Fibroblast of skin of abdomen (primary cell): ENCODE measurements at regions not wholly inside any gene's neighbourhood (a gene's known extent, or its start where the extent isn't known, plus 50 kb on each side); places are given as distances from the start of the nearest gene placed in this dataset.

Experiments used
- DNase-seq: peaks from one replicate; pipeline ENCODE4 v3.0.0-alpha.2; 2013

GRCh38 chr6:26312501-26313397, 52.2 kb upstream of the BTN3A2 start:
- peak; percentile 94 for DNase-seq
